ENCODE measurements at regions not wholly inside any gene's neighbourhood (a gene's known extent, or its start where the extent isn't known, plus 50 kb on each side); places are given as distances from the start of the nearest gene placed in this dataset.

DNA sequence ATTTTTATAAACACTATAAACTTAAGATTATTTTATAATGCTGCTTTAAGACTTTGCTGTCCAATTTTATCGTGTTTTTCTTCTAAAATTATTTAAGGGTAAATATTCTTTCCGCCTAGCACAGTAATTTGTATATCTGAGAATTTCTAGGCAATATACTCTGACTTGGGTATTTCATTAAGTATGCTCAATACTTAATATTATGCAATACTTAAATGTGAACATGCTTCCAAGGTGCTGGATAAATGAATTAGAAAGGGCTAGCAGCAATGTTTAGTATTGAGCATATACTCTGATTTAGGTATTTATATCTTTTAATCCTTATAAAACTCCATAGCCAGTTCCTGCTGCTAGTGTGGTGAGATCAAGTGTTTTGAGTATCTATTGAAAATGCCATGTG is 60.3 kb upstream of the ANO3 start:
- no peaks in the 10 kb centered on the region for H3K36me3 ChIP-seq (ENCODE audit: control insufficient read depth in 2 of 2, extremely low read depth in 1 of 2, insufficient read depth in 2 of 2, low read length in 2 of 2)
- no peak overlapping the region for H3K4me3 ChIP-seq (ENCODE audit: control insufficient read depth in 2 of 3, extremely low read depth in 1 of 3, insufficient read depth in 2 of 3, low read depth in 1 of 3, low read length in 3 of 3)
- FAIRE-seq (no peak), DNase-seq (ENCODE audit: low read depth, low spot score) (no peak)
- dilution Hi-C loops (cut with MboI; ENCODE audit: extremely low pct_ligation_motif_present, low sequenced_read_pairs): no loop called here
- no peak overlapping the region for H3K4me2 ChIP-seq (ENCODE audit: control insufficient read depth, extremely low read depth, insufficient read depth, low read depth, low read length)
- TF ChIP-seq EZH2 (IDR thresholded peaks at IDR 0.05; ENCODE audit: low read length): no peak
- TF ChIP-seq, protein P1, sequence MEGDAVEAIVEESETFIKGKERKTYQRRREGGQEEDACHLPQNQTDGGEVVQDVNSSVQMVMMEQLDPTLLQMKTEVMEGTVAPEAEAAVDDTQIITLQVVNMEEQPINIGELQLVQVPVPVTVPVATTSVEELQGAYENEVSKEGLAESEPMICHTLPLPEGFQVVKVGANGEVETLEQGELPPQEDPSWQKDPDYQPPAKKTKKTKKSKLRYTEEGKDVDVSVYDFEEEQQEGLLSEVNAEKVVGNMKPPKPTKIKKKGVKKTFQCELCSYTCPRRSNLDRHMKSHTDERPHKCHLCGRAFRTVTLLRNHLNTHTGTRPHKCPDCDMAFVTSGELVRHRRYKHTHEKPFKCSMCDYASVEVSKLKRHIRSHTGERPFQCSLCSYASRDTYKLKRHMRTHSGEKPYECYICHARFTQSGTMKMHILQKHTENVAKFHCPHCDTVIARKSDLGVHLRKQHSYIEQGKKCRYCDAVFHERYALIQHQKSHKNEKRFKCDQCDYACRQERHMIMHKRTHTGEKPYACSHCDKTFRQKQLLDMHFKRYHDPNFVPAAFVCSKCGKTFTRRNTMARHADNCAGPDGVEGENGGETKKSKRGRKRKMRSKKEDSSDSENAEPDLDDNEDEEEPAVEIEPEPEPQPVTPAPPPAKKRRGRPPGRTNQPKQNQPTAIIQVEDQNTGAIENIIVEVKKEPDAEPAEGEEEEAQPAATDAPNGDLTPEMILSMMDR (optimal IDR thresholded peaks at IDR 0.05 in 1 of 3, IDR thresholded peaks at IDR 0.05 in 1 of 3, conservative IDR thresholded peaks at IDR 0.05 in 1 of 3; ENCODE audit: extremely low read depth in 1 of 3, insufficient read depth in 2 of 3, low read length in 3 of 3): no peak
- no peaks in the 10 kb centered on the region for H4K20me1 ChIP-seq (ENCODE audit: control insufficient read depth, extremely low read depth, insufficient read depth, low read length)
- H3K9ac ChIP-seq (ENCODE audit: control insufficient read depth, extremely low read depth, insufficient read depth, low read length): no peak overlapping the region
- H3K9me3 ChIP-seq (ENCODE audit: control insufficient read depth, low read depth, low read length): no peaks in the 10 kb centered on the region
- H3K4me1 ChIP-seq (ENCODE audit: control insufficient read depth, extremely low read depth, insufficient read depth, low read length): no peaks in the 10 kb centered on the region
- H3K9me1 ChIP-seq (ENCODE audit: control insufficient read depth, extremely low read depth, insufficient read depth, low read length): no peaks in the 10 kb centered on the region
- no peaks in the 10 kb centered on the region for H3K27me3 ChIP-seq (ENCODE audit: control insufficient read depth, extremely low read depth, insufficient read depth, low read length)
- H3K79me2 ChIP-seq (ENCODE audit: control insufficient read depth, insufficient read depth, low read length): no peaks in the 10 kb centered on the region
- no peak overlapping the region for H2AFZ ChIP-seq (ENCODE audit: control insufficient read depth, low read length)
- no peak overlapping the region for H3K27ac ChIP-seq (ENCODE audit: control insufficient read depth, insufficient read depth, low read length)

DNA sequence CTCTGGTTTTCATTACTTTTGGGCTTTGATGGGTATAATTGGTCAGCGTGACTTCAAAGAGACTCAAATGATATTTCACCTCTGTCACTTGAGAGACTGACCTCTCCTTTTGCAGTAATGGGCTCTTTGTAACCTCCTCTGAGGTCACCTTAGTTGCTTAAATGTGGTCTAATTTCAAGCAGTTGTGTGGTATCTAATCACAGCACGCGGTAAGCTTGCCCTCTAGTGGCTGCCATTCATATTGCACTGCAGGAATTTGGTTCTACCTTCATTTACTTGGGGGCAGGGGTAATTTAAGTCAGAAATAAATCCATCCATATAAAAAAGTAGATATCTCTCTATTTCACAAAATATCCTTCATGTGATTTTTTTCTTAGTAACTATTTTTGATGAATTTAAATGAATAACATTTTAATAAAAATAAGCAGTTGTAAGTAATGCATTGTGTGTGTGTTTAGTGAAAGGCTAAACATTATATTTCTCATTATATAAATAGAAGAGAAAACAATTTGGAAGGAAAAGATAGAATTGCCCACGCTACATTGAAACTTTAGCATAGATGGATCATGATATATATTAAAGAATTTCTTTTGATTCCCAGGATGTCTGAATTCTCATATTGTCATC is 55.0 kb upstream of the ANO3 start:
- no peaks in the 10 kb centered on the region for H3K4me1 ChIP-seq (ENCODE audit: control insufficient read depth, extremely low read depth, insufficient read depth, low read length)
- H3K27ac ChIP-seq (ENCODE audit: control insufficient read depth, insufficient read depth, low read length): no peak overlapping the region
- H4K20me1 ChIP-seq (ENCODE audit: control insufficient read depth, extremely low read depth, insufficient read depth, low read length): no peaks in the 10 kb centered on the region
- H3K9me3 ChIP-seq (ENCODE audit: control insufficient read depth, low read depth, low read length): no peaks in the 10 kb centered on the region
- H2AFZ ChIP-seq (ENCODE audit: control insufficient read depth, low read length): no peak overlapping the region
- no peaks in the 10 kb centered on the region for H3K27me3 ChIP-seq (ENCODE audit: control insufficient read depth, extremely low read depth, insufficient read depth, low read length)
- no peaks in the 10 kb centered on the region for H3K79me2 ChIP-seq (ENCODE audit: control insufficient read depth, insufficient read depth, low read length)
- H3K4me3 ChIP-seq (ENCODE audit: control insufficient read depth in 2 of 3, extremely low read depth in 1 of 3, insufficient read depth in 2 of 3, low read depth in 1 of 3, low read length in 3 of 3): no peak overlapping the region
- dilution Hi-C loops (cut with MboI; ENCODE audit: extremely low pct_ligation_motif_present, low sequenced_read_pairs): no loop called here
- H3K9me1 ChIP-seq (ENCODE audit: control insufficient read depth, extremely low read depth, insufficient read depth, low read length): no peaks in the 10 kb centered on the region
- DNase-seq (ENCODE audit: low read depth, low spot score) (no peak), FAIRE-seq (peak; percentile 84)
- no peak overlapping the region for H3K4me2 ChIP-seq (ENCODE audit: control insufficient read depth, extremely low read depth, insufficient read depth, low read depth, low read length)
- no peak overlapping the region for H3K9ac ChIP-seq (ENCODE audit: control insufficient read depth, extremely low read depth, insufficient read depth, low read length)
- TF ChIP-seq, protein P1 (optimal IDR thresholded peaks at IDR 0.05 in 1 of 3, IDR thresholded peaks at IDR 0.05 in 1 of 3, conservative IDR thresholded peaks at IDR 0.05 in 1 of 3; ENCODE audit: extremely low read depth in 1 of 3, insufficient read depth in 2 of 3, low read length in 3 of 3): peak; percentile 77 to 93 (median 88)
- TF ChIP-seq EZH2 (IDR thresholded peaks at IDR 0.05; ENCODE audit: low read length): no peak
- no peaks in the 10 kb centered on the region for H3K36me3 ChIP-seq (ENCODE audit: control insufficient read depth in 2 of 2, extremely low read depth in 1 of 2, insufficient read depth in 2 of 2, low read length in 2 of 2)

Measured in keratinocyte (primary cell).